CD14-positive monocyte (primary cell): ENCODE measurements at regions not wholly inside any gene's neighbourhood (a gene's known extent, or its start where the extent isn't known, plus 50 kb on each side); places are given as distances from the start of the nearest gene placed in this dataset.

Experiments used
- DNase-seq, 3 donors: peaks; one replicate each; pipeline ENCODE4 v3.0.0-alpha.2; 2011 to 2022
- H2AFZ ChIP-seq: 2 replicates; pipeline ENCODE4 v1.6.0; 2012; ENCODE audit warnings: mild to moderate bottlenecking, low read depth, low read length, inconsistent platforms; ENCODE audit not compliant: insufficient read depth, poor library complexity, severe bottlenecking
- H3K27ac ChIP-seq, 2 donors: 1 replicate in 1 of 2; 2 replicates in 1 of 2; pipeline ENCODE4 v1.5.1; 2012 to 2013; ENCODE audit warnings: low read length in 2 of 2, control low read depth in 1 of 2, inconsistent platforms in 1 of 2, low read depth in 1 of 2, mild to moderate bottlenecking in 1 of 2
- H3K27me3 ChIP-seq, 2 donors: one replicate each; pipeline versions ENCODE4 v1.6.0 to v1.6.1; 2011 to 2013; ENCODE audit warnings: low read length in 2 of 2; ENCODE audit not compliant: control insufficient read depth in 2 of 2, insufficient read depth in 2 of 2
- H3K36me3 ChIP-seq, 2 donors: replicated peaks in 1 of 2; 1 replicate in 1 of 2; 2 replicates in 1 of 2; pipeline versions ENCODE4 v1.5.1 to v1.6.1; 2012 to 2013; ENCODE audit warnings: low read length in 2 of 2, control low read depth in 1 of 2, inconsistent platforms in 1 of 2, mild to moderate bottlenecking in 1 of 2; ENCODE audit not compliant: insufficient read depth in 2 of 2, control insufficient read depth in 1 of 2
- H3K4me1 ChIP-seq, 2 donors: 1 replicate in 1 of 2; 2 replicates in 1 of 2; pipeline versions ENCODE4 v1.5.1 to v1.6.1; 2012 to 2013; ENCODE audit warnings: low read length in 2 of 2, control low read depth in 1 of 2, inconsistent platforms in 1 of 2, mild to moderate bottlenecking in 1 of 2, moderate library complexity in 1 of 2; ENCODE audit not compliant: insufficient read depth in 2 of 2, control insufficient read depth in 1 of 2
- H3K4me2 ChIP-seq: replicated peaks from 2 replicates; pipeline ENCODE3; 2012; ENCODE audit warnings: low read length, moderate library complexity, mild to moderate bottlenecking; ENCODE audit not compliant: poor library complexity, severe bottlenecking; ENCODE audit errors: extremely low read depth
- H3K4me3 ChIP-seq, 3 experiments: fragments of 200-600 bp in 1 of 3; sonication (generic) in 1 of 3; replicated peaks in 1 of 3; 1 replicate in 2 of 3; 2 replicates in 1 of 3; pipeline ENCODE4 v1.5.1; 2011 to 2013; ENCODE audit warnings: low read length in 3 of 3, mild to moderate bottlenecking in 3 of 3, control low read depth in 2 of 3, low read depth in 2 of 3, inconsistent platforms in 1 of 3, moderate library complexity in 1 of 3
- H3K79me2 ChIP-seq: 2 replicates; pipeline ENCODE4 v1.6.0; 2012; ENCODE audit warnings: mild to moderate bottlenecking, control low read depth, inconsistent platforms, low read length, moderate library complexity; ENCODE audit not compliant: insufficient read depth
- H3K9ac ChIP-seq: 2 replicates; pipeline ENCODE4 v1.6.0; 2017; ENCODE audit warnings: low read length, mild to moderate bottlenecking; ENCODE audit not compliant: insufficient read depth, poor library complexity, severe bottlenecking
- H3K9me3 ChIP-seq, 2 donors: replicated peaks in 1 of 2; 1 replicate in 1 of 2; 2 replicates in 1 of 2; pipeline versions ENCODE4 v1.5.1 to v1.6.1; 2012 to 2013; ENCODE audit warnings: low read length in 2 of 2, control low read depth in 1 of 2; ENCODE audit not compliant: control insufficient read depth in 1 of 2, insufficient read depth in 1 of 2
- H4K20me1 ChIP-seq: 2 replicates; pipeline ENCODE4 v1.6.0; 2012; ENCODE audit warnings: mild to moderate bottlenecking, low read length, control low read depth, moderate library complexity; ENCODE audit not compliant: insufficient read depth
- H3K27ac Mint-ChIP-seq, 7 donors: one replicate each; pipeline ENCODE4 v1.8.0; 2020; ENCODE audit warnings: mild to moderate bottlenecking in 7 of 7, mixed read lengths in 7 of 7, moderate library complexity in 6 of 7, inconsistent platforms in 2 of 7
- H3K27me3 Mint-ChIP-seq, 3 donors: one replicate each; pipeline ENCODE4 v1.8.0; 2021 to 2022; ENCODE audit warnings: low read depth in 3 of 3, mild to moderate bottlenecking in 3 of 3, mixed read lengths in 3 of 3, moderate library complexity in 3 of 3, inconsistent platforms in 1 of 3
- H3K36me3 Mint-ChIP-seq, 2 donors: one replicate each; pipeline ENCODE4 v1.8.0; 2020; ENCODE audit warnings: mixed read lengths in 2 of 2, inconsistent platforms in 1 of 2, mild to moderate bottlenecking in 1 of 2
- H3K4me1 Mint-ChIP-seq: one replicate; pipeline ENCODE4 v1.8.0; 2020; ENCODE audit warnings: mild to moderate bottlenecking, mixed read lengths
- H3K4me3 Mint-ChIP-seq, 2 donors: one replicate each; pipeline ENCODE4 v1.8.0; 2020; ENCODE audit warnings: mild to moderate bottlenecking in 2 of 2, mixed read lengths in 2 of 2, moderate library complexity in 1 of 2
- H3K9me3 Mint-ChIP-seq, 7 donors: one replicate each; pipeline ENCODE4 v1.8.0; 2020 to 2022; ENCODE audit warnings: mixed read lengths in 7 of 7, mild to moderate bottlenecking in 6 of 7, moderate library complexity in 6 of 7, inconsistent platforms in 2 of 7
- CTCF ChIP-seq: fragments of 200-600 bp; IDR thresholded peaks from one replicate; pipeline ENCODE4 v1.8.0; 2022; ENCODE audit warnings: antibody characterized with exemption, mild to moderate bottlenecking
- WGBS: methylation state at CpG from one replicate; pipeline ENCODE4 v1.1.5; 2013; ENCODE audit warnings: missing lambda C conversion rate; ENCODE audit not compliant: insufficient coverage; 5-methylcytosine and 5-hydroxymethylcytosine counted together
- intact Hi-C, 2 donors: fragments of 100-400 bp; cut with micrococcal nuclease; formaldehyde crosslinking; loops; one replicate each; pipeline versions ENCODE4 v1.15.0 to v1.15.1; 2023

DNA sequence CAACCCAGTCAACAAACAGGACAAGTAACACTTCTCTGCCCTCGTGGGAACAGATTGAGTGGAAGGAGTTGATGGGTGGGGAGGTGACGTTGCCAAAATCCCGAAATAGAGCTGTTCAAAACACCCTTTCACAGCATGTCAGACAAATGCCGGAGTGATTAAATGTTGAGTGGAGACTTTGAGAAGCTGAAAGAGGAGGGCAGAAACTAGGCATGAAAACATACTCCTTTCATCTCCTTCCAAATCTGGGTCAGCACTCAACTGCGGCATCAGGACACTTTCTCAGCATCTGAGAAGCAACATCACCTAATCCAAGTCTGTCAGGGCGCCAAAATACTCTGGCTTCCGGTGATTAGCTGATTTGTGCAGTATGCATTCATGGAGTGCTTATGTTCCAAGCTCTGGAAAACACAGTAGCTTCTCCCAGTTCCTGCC is 51.5 kb upstream of the MRI1 start:
- no peaks in the 10 kb centered on the region for H3K36me3 ChIP-seq
- H3K4me3 ChIP-seq: no peak overlapping the region
- H3K36me3 Mint-ChIP-seq: no peaks in the 10 kb centered on the region
- H3K9me3 Mint-ChIP-seq: peaks cover 2 to 21% (median 13%) of the 10 kb centered on the region in 7 donors
- intact Hi-C loops: no loop called here
- no peak overlapping the region for H3K27ac ChIP-seq
- no peaks in the 10 kb centered on the region for H3K4me1 Mint-ChIP-seq
- H2AFZ ChIP-seq: no peak overlapping the region
- no peak for TF ChIP-seq CTCF
- H3K4me3 Mint-ChIP-seq: no peak overlapping the region
- H3K27ac Mint-ChIP-seq: peak overlapping the region in 1 of 7 donors; percentile 68
- H3K27me3 Mint-ChIP-seq: peaks cover 5 to 22% (median 7%) of the 10 kb centered on the region in 3 donors
- H3K9ac ChIP-seq: no peak overlapping the region
- H3K4me2 ChIP-seq: no peak overlapping the region
- H3K79me2 ChIP-seq: no peaks in the 10 kb centered on the region
- no peak for DNase-seq
- no peaks in the 10 kb centered on the region for H3K4me1 ChIP-seq
- peaks cover 0 to 7% of the 10 kb centered on the region in 2 donors for H3K27me3 ChIP-seq
- 94% methylated on average over 2 of the region's 7 CpGs for WGBS
- H4K20me1 ChIP-seq: no peaks in the 10 kb centered on the region
- H3K9me3 ChIP-seq: peaks cover 0 to 15% of the 10 kb centered on the region in 2 donors

GRCh38 chr19:13707915-13708314 is 56.4 kb upstream of the MRI1 start:
- DNase-seq: no peak
- intact Hi-C loops: no loop called here
- no peak overlapping the region for H3K4me3 ChIP-seq
- H2AFZ ChIP-seq: no peak overlapping the region
- no peaks in the 10 kb centered on the region for H3K4me1 ChIP-seq
- H3K4me1 Mint-ChIP-seq: no peaks in the 10 kb centered on the region
- H3K36me3 ChIP-seq: no peaks in the 10 kb centered on the region
- H3K9me3 ChIP-seq: peaks cover 9 to 10% of the 10 kb centered on the region in 2 donors
- H3K27me3 Mint-ChIP-seq: peaks cover 4 to 11% (median 6%) of the 10 kb centered on the region in 3 donors
- no peak overlapping the region for H3K9ac ChIP-seq
- TF ChIP-seq CTCF: no peak
- H3K27me3 ChIP-seq: peaks cover 0 to 3% of the 10 kb centered on the region in 2 donors
- peaks cover 0 to 20% (median 8%) of the 10 kb centered on the region in 7 donors for H3K9me3 Mint-ChIP-seq
- no peak overlapping the region for H3K27ac Mint-ChIP-seq
- no peaks in the 10 kb centered on the region for H3K36me3 Mint-ChIP-seq
- no peak overlapping the region for H3K27ac ChIP-seq
- no peak overlapping the region for H3K4me3 Mint-ChIP-seq
- no CpG with 5 or more reads among the region's 4 CpGs for WGBS
- no peaks in the 10 kb centered on the region for H3K79me2 ChIP-seq
- H4K20me1 ChIP-seq: no peaks in the 10 kb centered on the region
- H3K4me2 ChIP-seq: no peak overlapping the region
